ENCODE measurements at regions not wholly inside any gene's neighbourhood (a gene's known extent, or its start where the extent isn't known, plus 50 kb on each side); places are given as distances from the start of the nearest gene placed in this dataset.
"Not testable (repeated sequence)": the region's sequence is repeated elsewhere in the genome, so short reads cannot be mapped to it uniquely, and the experiment has no call there.

DNA sequence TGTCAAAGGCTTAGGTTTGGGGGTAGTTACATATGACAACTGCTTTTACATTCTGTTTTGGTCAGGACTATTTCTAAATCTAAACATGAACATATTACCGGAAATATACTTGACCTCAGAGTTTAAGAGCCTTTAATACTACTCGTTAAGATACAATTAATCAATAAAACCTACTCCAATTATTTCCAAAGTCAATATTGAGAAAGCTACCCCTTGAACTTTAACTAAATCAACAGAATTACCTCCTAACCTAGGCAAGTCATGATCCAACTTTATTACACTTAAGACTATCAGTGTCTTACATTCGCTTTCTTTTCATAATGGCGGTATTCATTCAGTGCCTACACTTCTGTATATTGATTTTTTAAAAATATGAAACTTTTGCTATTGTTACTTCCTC is 107.7 kb downstream of the RAP2B start:
- DNase-seq: no peak

DNA sequence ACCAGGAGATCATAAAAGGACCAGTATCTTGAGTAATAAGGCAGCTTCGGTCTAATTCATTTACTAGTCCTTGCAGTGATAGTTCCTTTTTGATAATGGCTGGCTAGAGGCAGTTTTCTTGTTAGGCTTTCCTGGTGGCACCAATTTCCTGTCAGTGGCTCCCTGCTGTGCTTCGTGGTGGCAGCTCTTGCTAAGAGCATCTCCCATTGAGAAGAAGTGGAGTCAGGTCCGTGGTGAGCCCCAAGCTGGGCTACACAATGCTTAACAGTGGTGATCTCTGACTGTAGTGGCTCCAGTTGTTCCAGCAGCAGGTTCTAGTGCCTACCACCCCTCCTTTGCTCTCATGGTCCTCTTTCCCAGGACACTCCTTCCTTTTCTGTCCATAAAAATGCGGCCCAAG is 111.2 kb downstream of the RAP2B start:
- DNase-seq: peak in 1 of 2 experiments; percentile 20

DNA sequence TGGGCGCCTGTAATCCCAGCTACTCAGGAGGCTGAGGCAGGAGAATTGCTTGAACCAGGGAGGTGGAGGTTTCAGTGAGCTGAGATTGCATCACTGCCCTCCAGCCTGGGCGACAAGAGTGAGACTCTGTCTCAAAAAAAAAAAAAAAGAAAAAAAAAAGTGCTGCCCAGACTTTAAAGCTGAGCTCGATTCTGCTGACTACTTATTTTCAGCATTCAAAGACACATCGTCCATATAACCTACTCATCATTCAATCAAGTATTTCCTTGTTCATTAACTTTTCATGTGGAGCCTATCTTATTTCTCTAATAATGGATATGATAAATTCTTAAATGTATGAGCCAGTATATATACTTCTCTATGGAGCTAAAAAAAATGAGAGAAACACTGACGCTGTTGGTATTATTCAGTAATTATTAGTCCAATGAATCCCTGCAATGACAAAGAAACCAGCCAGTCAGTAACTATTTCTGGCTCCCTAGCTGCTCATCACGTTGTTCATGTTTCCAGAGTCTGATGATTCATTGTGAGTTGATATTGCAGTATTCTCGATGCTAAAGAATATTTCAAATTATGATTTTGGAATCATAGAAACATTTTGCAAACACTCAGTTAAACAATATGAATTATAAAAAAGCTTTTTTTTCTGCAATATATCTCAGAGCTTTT is 111.9 kb downstream of the RAP2B start:
- no peak for DNase-seq

DNA sequence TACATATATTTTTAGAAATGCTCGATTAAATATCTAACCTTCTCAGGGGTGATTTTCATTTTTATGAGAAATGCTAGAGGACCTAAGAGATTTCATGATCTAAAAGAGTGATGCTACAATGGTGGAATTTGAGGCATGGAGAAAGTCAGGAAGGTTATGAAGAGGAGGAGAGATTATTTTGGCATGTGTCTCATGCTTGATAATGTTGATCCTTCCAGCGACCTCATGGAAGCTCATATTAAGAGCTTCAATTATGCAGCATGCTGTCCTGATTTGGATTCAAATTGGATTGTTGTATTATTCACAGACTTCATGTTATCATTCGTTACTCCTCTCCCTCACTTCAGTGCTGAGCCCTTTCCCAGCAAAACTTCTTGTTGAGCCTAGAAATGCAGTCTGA is 112.5 kb downstream of the RAP2B start:
- DNase-seq: no peak

DNA sequence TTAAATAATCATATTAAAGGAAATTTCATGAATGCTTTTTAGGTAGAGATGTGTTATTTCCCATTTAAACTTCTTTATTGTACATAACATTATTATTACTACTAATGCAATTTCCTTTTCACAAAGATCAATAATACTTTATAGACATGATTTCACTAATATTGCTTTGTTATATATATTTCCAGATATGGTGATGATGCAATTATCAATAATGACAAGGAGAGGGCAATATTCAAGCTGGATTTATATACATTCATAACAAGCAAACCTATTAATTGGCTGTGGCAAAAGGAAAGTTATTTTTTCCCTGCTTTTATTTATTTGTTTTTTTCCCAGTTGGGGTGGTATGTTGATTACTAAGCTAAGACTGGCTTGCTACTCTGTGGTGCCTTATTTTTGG is 113.5 kb downstream of the RAP2B start:
- DNase-seq: no peak

DNA sequence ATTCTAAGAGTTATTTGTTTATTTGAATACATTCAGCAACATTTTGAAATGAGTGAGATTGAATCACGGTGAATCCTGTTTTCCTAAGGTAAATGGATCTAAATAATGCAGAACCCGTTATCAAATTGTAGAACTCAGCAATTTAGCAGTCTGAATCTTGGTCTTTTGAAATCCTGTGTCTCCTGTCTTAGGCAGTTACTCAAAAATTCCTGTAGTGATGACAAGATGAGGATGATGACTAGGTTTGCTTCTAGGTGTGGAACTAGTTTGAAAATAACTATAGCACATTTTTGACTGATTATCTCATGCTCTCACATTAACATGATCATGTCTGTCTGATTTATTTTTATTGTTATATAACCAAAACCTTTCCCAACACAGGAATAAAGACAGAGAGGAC is 115.0 kb downstream of the RAP2B start:
- no peak for DNase-seq

DNA sequence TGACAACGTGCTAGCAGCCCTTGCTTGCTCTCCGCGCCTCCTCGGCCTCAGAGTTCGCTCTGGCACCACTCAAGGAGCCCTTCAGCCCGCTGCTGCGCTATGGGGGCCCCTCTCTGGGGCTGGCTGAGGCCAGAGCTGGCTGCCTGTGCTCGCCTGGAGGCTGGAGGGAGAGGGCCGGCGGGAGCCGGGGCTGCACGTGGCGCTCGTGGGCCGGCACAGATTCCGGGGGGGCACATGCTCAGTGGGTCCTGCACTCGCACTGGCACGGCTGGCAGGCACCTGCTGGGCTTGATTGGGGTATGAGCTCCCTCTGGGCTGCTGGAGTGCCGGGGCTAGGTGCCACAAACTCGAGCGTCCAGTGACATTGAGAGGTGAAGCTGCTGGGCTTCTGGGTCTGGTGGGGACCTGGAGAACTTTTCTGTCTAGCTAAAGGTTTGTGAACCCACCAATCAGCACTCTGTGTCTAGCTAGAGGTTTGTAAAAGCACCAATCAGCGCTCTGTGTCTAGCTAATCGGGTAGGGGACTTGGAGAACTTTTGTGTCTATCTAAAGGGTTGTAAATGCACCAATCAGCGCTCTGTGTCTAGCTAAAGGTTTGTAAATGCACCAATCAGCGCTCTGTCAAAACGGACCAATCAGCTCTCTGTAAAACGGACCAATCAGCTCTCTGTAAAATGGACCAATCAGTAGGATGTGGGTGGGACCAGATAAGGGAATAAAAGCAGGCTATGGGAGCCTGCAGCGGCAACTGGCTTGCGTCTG is 119.4 kb downstream of the RAP2B start:
- not testable (repeated sequence) for DNase-seq

DNA sequence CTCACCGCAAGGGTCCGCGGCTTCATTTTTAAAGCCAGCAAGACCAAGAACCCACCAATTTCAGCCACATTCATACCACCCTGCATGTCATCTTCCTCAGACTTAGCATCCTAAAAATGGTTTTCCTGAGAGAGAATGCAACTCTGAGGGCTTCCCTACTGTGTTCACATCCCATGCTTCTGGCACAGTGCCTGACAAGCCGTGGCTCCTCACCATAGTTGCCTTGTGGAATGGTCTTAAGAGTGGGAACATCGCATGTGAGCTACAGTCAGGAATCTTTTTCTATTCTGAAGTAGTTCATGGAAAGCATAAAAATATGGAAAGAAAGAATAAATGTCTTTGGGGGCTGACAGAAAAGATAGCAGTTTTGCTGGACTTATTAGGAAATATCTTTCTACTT is 120.3 kb downstream of the RAP2B start:
- no peak for DNase-seq

DNA sequence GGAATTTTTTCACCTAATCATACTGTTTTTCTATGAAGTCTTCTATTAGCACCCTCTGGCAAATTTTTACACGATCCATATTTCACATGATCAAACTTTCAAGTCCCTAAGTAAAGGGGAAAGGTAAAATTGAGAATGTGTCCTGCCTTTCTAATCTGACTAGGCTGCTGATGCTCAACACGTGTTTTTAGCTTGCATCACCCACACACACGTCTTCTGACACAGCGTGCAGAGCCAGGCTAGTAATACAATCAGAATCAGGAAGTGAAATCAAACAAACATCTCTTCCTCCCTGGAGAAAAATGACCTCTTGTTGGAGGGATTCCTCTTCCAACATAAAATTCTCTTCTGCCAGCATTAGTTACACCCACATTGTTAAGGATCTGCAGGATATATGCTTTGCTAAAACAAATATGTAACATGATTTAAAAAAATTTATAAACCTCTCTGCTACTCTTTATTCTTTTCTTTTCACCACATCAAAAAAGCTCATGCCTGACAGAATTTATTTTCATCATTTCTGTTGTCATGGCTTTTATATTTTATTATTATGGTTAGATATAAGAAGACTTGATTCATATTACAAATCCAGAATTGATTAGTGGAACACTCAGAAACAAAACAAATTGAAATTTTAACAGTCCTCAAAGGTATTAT is 122.4 kb downstream of the RAP2B start:
- peak in 1 of 2 experiments; percentile 53 for DNase-seq

DNA sequence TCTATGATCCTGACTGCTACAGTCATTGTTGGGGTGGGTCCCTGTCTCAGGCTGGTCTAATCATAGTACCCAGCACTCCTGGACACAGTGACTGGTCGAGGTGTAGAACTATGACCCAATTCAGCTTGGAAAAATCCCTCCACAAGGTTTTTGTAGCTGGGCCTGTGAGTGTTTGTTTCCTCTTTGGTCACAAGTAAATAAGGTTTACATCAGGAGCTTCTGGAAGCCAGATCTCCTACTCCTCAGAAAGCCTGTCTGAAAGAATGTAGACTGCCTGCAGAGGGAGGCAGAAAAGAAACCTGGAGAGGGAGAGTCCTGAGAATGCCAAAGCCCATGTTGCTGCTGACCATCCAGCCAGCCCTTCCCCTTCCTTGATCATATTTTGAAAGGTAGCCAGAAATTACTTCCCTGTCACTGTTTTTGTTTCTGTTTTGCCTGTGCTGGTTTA is 123.2 kb downstream of the RAP2B start:
- no peak for DNase-seq

DNA sequence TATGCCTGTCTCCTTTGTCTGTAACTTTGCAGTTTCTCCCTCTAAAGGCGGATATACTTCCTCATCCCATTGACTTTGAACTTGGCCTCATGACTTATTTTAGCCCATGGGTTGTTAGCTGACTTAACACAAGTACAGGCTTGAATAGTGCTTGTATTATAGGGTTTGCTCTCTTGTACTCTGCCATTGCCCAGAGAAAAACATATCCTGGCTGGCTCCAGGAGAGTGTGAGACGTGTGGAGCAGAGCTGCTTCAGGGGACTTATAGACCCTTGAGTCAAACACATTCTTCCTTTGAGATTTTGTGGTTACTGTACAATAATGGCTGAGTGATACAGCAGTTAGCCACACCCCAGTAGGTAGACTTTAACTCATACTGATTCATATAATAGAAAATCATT is 124.0 kb downstream of the RAP2B start:
- DNase-seq: no peak

DNA sequence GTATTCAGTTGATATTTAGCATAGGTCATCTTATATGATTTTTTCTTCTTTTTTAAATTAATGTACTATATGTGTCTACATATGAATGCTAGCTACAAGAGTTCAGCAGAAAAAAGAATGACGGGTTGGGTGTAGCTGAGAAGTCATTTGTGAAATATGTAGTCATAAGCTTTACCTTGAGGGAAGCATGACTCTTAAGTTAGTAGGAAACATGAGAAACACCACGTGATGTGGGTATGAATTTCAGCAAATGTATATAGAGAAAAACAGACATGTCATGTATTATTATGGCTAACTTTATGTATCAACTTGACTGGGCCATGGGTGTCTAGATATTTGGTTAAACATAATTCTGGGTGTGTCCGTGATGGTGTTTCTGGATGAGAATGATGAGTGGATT is 125.0 kb downstream of the RAP2B start:
- DNase-seq: no peak

DNA sequence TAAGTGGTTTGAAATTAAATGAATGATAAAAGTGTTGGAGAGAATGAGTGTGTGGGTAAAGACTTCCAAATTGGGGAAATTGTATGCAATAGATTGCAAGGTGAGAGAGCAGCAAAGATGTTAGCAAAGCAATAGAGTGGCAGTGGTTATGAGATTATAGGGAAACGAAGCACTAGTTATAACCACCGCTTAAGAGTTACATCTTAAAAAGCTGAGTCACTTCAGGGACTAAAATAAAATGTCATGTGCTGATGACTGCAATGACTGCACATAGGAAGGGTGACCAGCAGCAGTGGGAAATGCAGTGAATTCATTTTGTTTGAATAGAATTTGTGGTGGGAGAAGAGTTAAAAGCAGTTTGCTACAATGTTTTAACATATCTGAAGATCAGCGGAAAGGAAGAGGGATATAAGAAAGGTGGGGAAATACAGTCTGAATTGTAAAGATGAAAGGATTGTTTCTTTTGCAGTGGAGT is 127.3 kb downstream of the RAP2B start:
- DNase-seq: no peak

DNA sequence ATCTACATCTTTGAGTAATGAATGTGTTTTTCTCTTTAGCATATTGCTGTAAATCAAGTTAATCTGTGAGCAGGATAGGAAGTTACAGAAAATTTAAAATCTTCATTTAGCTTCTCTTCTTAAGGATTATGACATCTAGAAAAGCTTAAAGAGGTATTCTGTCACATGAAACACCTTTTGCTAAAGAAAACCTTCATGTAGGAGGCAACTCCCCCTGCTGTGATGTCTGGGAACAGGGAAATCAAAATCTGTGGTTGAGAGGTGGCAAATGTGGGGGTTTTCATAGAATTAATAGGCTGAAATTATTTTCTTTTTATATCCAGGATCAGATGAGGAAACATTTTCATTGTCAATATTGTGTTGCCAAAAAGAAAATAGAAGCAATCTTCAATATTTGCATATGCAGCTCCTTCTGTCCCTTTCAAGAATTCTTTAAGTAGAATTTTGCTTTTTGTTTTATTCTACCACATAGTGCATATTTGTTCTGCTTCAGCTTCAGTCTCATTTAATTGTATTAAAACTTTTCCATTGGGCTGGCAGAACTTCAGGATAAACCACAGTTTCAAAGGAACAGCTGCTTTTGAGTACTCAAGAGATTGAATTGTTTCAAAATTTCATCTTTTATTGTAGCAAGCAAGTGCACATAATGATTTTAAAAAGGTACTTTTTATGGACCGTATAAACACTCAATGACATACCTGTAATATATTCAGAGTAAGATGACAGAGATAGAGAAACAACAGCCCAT is 128.4 kb downstream of the RAP2B start:
- no peak for DNase-seq

DNA sequence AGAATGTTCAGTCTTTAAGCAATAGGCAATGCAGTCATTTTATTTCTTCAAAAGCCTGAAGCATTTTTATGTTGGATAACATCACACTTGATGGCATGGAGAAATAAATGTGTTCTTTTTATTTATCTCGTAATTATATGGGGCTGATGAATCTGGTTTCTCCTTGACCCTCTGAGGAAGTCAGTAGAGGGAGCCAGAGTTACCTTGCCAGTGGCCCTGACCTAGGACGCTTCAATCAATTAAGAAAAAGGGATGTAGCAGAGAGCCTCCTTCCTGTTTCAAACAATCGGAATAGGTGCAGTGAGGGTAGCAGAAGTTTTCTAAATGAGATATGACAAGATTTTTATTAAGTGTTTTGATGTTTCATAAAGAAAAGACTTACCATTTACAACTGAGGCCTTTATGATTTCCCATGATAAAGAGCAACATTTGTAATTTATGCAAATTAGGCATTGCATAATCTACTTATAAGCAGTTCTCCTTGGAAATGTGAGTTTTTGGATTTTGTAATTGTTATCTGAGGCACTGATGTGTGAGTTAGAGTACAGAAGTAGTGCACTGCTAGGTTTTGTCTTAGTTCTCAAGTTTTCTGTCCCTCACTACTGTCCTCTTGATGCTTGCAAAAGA is 129.1 kb downstream of the RAP2B start:
- DNase-seq: peak in 1 of 2 experiments; percentile 38

DNA sequence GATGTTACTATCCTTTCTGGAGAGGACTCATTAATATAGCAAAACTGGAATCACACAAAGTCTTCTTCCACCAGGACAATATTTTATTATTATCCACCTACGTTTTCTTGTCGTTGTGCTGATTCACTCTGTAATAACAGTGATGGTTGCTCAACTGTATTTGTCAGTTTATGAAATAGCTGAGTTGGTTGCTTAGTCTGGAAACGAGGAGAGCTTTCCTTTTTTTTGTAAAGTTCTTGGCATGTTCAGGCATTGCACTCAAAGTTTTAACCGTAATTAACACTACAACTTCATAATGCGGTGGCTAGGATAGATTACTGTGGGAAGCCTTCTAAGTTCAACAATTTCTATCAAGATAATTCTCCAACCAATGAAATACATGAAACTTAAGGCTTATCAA is 131.2 kb downstream of the RAP2B start:
- DNase-seq: no peak

DNA sequence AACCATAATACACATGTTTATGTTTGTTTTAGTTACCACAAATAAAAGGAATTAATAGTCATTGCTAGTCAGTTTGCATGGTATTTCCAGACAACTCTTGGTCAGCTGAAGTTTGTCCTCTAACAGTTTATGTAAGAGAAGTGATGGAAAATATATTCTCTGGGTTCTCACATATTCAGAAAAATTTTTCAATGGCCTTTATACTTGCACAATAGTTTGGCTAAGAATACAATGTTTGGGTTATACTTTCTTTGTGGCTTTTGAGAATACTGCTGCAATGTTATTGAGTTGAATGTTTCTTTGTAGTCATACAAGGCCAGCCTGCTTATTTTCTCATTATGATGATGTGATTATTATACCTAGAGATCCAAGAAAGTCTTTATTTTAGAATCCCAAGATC is 133.9 kb downstream of the RAP2B start:
- DNase-seq: no peak

DNA sequence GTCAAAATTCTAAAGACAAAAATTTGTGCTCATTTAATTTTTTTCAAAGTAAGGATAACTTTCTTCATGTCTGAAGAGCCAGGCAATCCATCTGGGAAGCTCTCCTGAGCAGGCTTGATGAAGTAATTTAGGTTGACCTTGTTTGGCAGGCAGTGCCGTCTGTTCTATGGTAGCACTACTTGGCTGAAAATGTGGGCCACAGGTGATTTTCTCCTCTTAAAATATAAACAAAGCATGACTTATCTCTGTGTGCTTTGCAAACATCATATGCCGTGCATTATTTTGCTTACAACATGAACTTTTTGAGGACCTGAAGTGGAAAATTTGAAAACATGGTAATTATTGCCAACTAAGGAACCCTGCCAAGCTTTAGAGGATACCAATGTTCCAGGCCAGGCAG is 143.2 kb downstream of the RAP2B start:
- DNase-seq: peak in 1 of 2 experiments; percentile 48

DNA sequence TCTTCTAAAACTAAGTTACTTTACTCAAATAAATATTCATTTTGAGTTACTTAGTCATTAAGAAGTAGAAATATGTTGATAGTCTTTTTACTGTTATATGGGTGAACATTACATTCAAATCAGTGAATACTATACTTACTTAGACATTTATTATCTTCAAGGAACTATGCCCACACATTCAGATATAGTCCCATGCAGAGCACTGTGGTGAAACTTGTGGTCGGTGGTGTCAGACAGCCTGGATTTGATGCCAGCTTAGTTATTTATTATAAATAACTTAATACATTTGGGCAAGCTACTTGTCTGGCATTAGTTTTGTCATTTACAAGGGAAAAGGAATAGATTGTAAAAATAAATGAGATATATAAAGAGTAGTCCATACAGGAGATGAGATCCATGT is 149.5 kb downstream of the RAP2B start:
- no peak for DNase-seq

DNA sequence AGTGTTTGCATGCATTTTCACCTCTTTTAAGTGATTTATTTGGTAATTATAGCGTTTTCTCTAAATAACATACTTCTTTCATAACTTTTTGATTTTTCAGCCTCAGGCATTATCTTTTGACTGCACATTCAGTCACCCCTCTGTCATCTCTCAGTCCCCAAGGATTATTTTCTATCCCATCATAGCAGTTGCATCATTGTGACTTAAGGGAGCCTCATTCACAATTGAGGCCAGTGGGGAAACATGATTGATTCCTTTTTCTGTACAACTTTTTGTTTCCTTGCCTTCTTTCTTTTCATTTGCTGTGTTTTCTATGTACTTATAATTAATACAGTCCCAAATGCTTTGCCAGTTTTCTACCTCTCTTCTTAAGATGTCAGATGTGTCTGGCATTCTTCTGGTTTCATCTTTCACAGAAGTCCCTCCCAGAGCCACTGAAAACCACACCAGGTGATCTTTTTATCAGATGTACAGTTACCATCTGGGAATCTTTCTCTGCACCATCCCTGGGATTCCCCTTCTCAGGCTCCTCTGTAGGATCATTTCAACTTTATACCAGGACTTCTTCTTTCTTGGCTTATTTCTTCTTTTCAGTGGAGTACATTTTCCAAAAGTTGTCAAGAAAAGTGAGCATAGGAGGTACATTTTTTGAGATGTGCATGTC is 151.4 kb downstream of the RAP2B start:
- no peak for DNase-seq

DNA sequence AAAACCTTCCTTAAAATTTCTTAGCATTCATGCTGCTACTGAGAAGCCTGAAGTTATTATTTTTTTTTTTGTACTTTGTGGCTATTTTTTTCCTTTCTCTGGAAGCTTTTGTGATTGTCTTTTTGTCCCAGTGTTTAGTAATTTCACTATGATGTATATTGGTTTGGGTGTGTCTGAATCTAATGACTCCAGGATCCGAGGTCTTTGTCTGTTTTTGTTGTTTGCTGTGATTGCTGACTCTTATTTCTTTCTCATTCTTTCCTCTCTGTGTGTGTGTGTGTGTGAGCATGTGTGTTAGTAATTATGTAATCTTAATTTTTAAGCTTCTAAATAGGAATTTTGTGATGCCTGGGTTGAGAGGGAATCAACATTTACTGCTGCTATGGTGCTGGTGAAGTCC is 152.0 kb downstream of the RAP2B start:
- no peak for DNase-seq

DNA sequence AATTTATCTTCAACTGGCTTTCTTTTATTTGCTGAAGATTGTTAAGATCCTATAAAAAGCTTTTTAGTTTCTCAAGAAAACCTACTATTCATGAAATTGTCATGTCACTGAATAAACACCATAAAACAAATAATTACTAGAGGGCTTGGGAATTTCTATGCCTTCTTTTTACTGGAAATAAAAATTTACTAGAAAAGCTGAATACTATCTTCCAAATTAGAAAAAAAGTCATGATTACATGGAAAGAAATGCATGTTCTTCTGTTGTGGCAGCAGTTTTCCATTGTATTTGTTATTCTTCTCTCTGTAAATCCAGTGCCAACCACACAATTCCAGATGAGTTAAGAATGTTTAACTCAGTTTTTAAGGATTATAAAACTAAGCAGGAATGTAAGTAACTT is 153.8 kb downstream of the RAP2B start:
- no peak for DNase-seq

Data from NCI-H2081 (cell line).